ENCODE measurements at regions not wholly inside any gene's neighbourhood (a gene's known extent, or its start where the extent isn't known, plus 50 kb on each side); places are given as distances from the start of the nearest gene placed in this dataset.
"Not testable (repeated sequence)": the region's sequence is repeated elsewhere in the genome, so short reads cannot be mapped to it uniquely, and the experiment has no call there.

- no peaks in the 10 kb centered on the region for H3K9me3 Mint-ChIP-seq
- Histone ChIP-seq H3K27ac (ENCODE audit: low read depth, low read length) (no peak overlapping the region), H3K4me1 (ENCODE audit: insufficient read depth, low read length) (no peaks in the 10 kb centered on the region), H3K9me3 (ENCODE audit: low read length) (no peaks in the 10 kb centered on the region), H3K36me3 (ENCODE audit: insufficient read depth, low read length) (no peaks in the 10 kb centered on the region), H3K4me3 (ENCODE audit: low read length) (no peak overlapping the region), H3K27me3 (ENCODE audit: insufficient read depth, low read length, poor library complexity, severe bottlenecking) (no peaks in the 10 kb centered on the region)
- POLR2A ChIA-PET = no interaction called here
- no peaks in the 10 kb centered on the region for H3K36me3 Mint-ChIP-seq
- DNase-seq = no peak
- H3K4me1 Mint-ChIP-seq = no peaks in the 10 kb centered on the region
- no peak overlapping the region for H3K27ac Mint-ChIP-seq
- CTCF ChIA-PET = no interaction called here
- H3K27me3 Mint-ChIP-seq = peaks cover under 1 to 4% of the 10 kb centered on the region in 2 donors
- no peak overlapping the region for H3K4me3 Mint-ChIP-seq
Measured at GRCh38 chr5:101080462-101081240, 177.6 kb upstream of the ST8SIA4 start.

DNA sequence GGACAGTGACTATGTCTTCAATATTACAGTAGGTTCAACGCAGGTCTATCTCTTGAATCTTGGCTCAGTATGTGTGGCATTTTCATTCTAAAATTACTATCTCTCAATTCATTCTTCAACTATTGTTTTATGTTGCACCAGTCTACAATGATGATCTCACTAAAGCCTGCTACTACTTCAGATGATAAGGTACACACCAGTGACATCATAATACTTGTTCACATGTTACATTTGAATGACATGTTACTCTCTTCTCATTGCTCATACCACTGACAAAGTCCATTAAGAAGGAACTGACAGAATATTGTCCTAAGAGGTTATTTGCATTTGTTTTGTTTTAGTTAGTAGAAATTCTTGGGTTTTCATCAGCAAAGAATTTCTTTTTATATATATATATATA, 165.2 kb upstream of the ST8SIA4 start:
- Mint-ChIP-seq H3K4me3 (no peak overlapping the region), H3K4me1 (no peaks in the 10 kb centered on the region), H3K27me3 (peaks cover 2 to 5% of the 10 kb centered on the region in 2 donors)

DNA sequence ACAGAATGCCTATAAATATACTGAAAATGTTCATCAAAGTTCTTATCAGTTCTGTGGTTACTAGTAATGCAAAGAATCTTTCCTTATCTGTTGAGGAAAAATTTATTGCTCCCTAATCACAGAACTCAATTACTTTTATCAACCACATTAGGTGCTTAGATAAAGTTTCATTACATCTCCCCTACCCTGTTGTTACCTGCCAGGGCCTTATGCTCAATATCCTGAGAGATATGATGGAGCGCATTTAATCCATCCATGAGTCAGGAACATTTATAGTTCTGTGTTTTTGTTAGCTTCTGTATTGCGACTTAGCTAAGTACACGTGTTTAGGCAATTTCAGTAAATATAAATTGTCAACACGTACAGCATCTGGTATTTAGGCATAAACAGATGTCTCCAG, 164.3 kb upstream of the ST8SIA4 start:
- Mint-ChIP-seq H3K27me3 (peaks cover 3 to 8% of the 10 kb centered on the region in 2 donors), H3K4me1 (no peaks in the 10 kb centered on the region), H3K36me3 (peaks cover 0 to 5% (median 0%) of the 10 kb centered on the region in 3 donors), H3K9me3 (peaks cover 7 to 16% (median 11%) of the 10 kb centered on the region in 5 donors), H3K4me3 (no peak overlapping the region), H3K27ac (no peak overlapping the region)
- H3K4me1 ChIP-seq (ENCODE audit: insufficient read depth, low read length) = no peaks in the 10 kb centered on the region
- no peaks in the 10 kb centered on the region for H3K36me3 ChIP-seq (ENCODE audit: insufficient read depth, low read length)
- ChIA-PET POLR2A (no interaction called here), CTCF (no interaction called here)
- DNase-seq = no peak
- no peak overlapping the region for H3K4me3 ChIP-seq (ENCODE audit: low read length)
- no peaks in the 10 kb centered on the region for H3K9me3 ChIP-seq (ENCODE audit: low read length)
- no peak overlapping the region for H3K27ac ChIP-seq (ENCODE audit: low read depth, low read length)
- no peaks in the 10 kb centered on the region for H3K27me3 ChIP-seq (ENCODE audit: insufficient read depth, low read length, poor library complexity, severe bottlenecking)

More for the DNA sequence above, 165.2 kb upstream of the ST8SIA4 start:
- no peaks in the 10 kb centered on the region for H3K4me1 ChIP-seq (ENCODE audit: insufficient read depth, low read length)
- DNase-seq = no peak
- H3K9me3 ChIP-seq (ENCODE audit: low read length) = no peaks in the 10 kb centered on the region
- no peak overlapping the region for H3K27ac ChIP-seq (ENCODE audit: low read depth, low read length)
- H3K36me3 ChIP-seq (ENCODE audit: insufficient read depth, low read length) = no peaks in the 10 kb centered on the region
- H3K9me3 Mint-ChIP-seq = peaks cover 1 to 8% (median 2%) of the 10 kb centered on the region in 5 donors
- no peak overlapping the region for H3K27ac Mint-ChIP-seq
- H3K27me3 ChIP-seq (ENCODE audit: insufficient read depth, low read length, poor library complexity, severe bottlenecking) = no peaks in the 10 kb centered on the region
- peaks cover 0 to 1% (median 0%) of the 10 kb centered on the region in 3 donors for H3K36me3 Mint-ChIP-seq
- ChIA-PET CTCF (no interaction called here), POLR2A (no interaction called here)
- no peak overlapping the region for H3K4me3 ChIP-seq (ENCODE audit: low read length)

DNA sequence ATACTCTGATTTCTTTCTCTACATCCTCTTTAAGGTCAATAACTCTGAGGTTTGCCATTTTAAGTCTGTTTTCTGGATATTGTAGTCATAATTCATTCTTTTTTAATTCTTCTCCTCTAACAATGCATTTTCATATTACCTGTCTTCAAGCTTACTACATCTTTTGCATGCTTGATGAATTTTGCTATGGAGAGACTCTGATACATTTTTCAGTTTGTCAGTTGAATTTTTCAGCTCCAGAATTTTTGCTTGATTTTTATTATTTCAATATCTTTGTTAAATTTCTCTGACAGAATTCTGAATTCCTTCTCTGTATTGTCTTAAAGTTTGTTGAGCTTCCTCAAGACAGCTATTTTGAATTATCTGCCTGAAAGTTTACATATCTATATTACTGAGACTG, 159.8 kb upstream of the ST8SIA4 start:
- peaks cover 0 to 5% (median 0%) of the 10 kb centered on the region in 3 donors for H3K36me3 Mint-ChIP-seq
- no peak overlapping the region for H3K4me3 ChIP-seq (ENCODE audit: low read length)
- H3K4me3 Mint-ChIP-seq = no peak overlapping the region
- no peaks in the 10 kb centered on the region for H3K27me3 ChIP-seq (ENCODE audit: insufficient read depth, low read length, poor library complexity, severe bottlenecking)
- H3K9me3 ChIP-seq (ENCODE audit: low read length) = no peaks in the 10 kb centered on the region
- DNase-seq = no peak
- no peaks in the 10 kb centered on the region for H3K36me3 ChIP-seq (ENCODE audit: insufficient read depth, low read length)
- peaks cover 9 to 27% (median 16%) of the 10 kb centered on the region in 5 donors for H3K9me3 Mint-ChIP-seq
- H3K27me3 Mint-ChIP-seq = peaks cover 2 to 17% of the 10 kb centered on the region in 2 donors
- no peak overlapping the region for H3K27ac Mint-ChIP-seq
- POLR2A ChIA-PET = no interaction called here
- no peak overlapping the region for H3K27ac ChIP-seq (ENCODE audit: low read depth, low read length)
- H3K4me1 Mint-ChIP-seq = no peaks in the 10 kb centered on the region
- CTCF ChIA-PET = no interaction called here
- no peaks in the 10 kb centered on the region for H3K4me1 ChIP-seq (ENCODE audit: insufficient read depth, low read length)

- no peak for DNase-seq
- ChIA-PET CTCF (no interaction called here), POLR2A (no interaction called here)
Measured at GRCh38 chr5:101047181-101047580, 144.1 kb upstream of the ST8SIA4 start.

DNA sequence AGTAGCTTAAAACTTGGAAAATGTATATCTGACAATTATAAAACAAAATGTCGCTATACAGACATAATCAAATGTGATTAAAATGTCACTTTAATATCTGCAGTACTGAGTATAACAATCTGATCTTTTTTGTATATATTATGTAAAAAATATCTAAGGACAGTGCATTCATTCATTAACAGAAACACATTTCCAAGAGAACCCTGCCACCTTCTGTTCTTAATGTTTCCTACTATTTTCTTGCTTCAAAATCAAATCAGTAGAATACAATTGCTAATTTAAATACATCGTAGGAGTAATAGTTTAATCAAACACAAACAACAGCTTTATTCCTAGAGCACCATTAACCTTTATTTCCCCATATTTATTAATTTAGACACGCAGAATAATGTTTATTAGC, 142.6 kb upstream of the ST8SIA4 start:
- Histone ChIP-seq H3K27me3 (ENCODE audit: insufficient read depth, low read length, poor library complexity, severe bottlenecking) (no peaks in the 10 kb centered on the region), H3K27ac (ENCODE audit: low read depth, low read length) (no peak overlapping the region), H3K9me3 (ENCODE audit: low read length) (no peaks in the 10 kb centered on the region), H3K4me1 (ENCODE audit: insufficient read depth, low read length) (peaks cover 5% of the 10 kb centered on the region), H3K36me3 (ENCODE audit: insufficient read depth, low read length) (no peaks in the 10 kb centered on the region), H3K4me3 (ENCODE audit: low read length) (no peak overlapping the region)
- ChIA-PET POLR2A (no interaction called here), CTCF (interaction anchor here (0.8 kb wide), 1 partner anchor 146 kb away, joined by 3 read pairs; no protein-coding TSS in a partner anchor)
- Mint-ChIP-seq H3K27me3 (peaks cover 0 to 7% of the 10 kb centered on the region in 2 donors), H3K36me3 (no peaks in the 10 kb centered on the region), H3K9me3 (no peaks in the 10 kb centered on the region), H3K4me3 (no peak overlapping the region), H3K27ac (no peak overlapping the region), H3K4me1 (peaks cover 0 to 8% (median 7%) of the 10 kb centered on the region in 3 donors)
- peak in 1 of 5 donors; percentile 5 for DNase-seq

More at GRCh38 chr5:101047181-101047580, 144.1 kb upstream of the ST8SIA4 start:
- peaks cover 0 to 7% of the 10 kb centered on the region in 2 donors for H3K27me3 Mint-ChIP-seq
- H3K27me3 ChIP-seq (ENCODE audit: insufficient read depth, low read length, poor library complexity, severe bottlenecking) = no peaks in the 10 kb centered on the region
- no peaks in the 10 kb centered on the region for H3K9me3 Mint-ChIP-seq
- no peak overlapping the region for H3K27ac ChIP-seq (ENCODE audit: low read depth, low read length)
- no peak overlapping the region for H3K4me3 ChIP-seq (ENCODE audit: low read length)
- peaks cover 5% of the 10 kb centered on the region for H3K4me1 ChIP-seq (ENCODE audit: insufficient read depth, low read length)
- no peaks in the 10 kb centered on the region for H3K9me3 ChIP-seq (ENCODE audit: low read length)
- no peak overlapping the region for H3K4me3 Mint-ChIP-seq
- no peaks in the 10 kb centered on the region for H3K36me3 Mint-ChIP-seq
- peak overlapping the region in 2 of 8 donors; percentile 38 for H3K27ac Mint-ChIP-seq
- H3K4me1 Mint-ChIP-seq = peaks cover 0 to 8% (median 7%) of the 10 kb centered on the region in 3 donors
- no peaks in the 10 kb centered on the region for H3K36me3 ChIP-seq (ENCODE audit: insufficient read depth, low read length)

DNA sequence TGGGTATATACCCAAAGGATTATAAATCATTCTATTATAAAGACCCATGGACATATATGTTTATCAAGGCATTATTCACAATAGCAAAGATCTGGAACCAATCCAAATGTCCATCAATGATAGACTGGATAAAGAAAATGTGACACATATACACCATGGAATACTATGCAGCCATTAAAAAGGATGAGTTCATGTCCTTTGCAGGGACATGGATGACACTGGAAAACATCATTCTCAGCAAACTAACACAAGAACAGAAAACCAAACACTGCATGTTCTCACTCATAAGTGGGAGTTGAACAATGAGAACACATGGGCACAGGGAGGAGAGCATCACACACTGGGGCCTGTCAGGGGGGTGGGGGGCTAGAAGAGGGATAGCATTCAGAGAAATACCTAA, 136.9 kb upstream of the ST8SIA4 start:
- H3K4me1 Mint-ChIP-seq; DNase-seq; POLR2A ChIA-PET; H3K36me3 ChIP-seq (ENCODE audit: insufficient read depth, low read length); H3K4me1 ChIP-seq (ENCODE audit: insufficient read depth, low read length); H3K27ac Mint-ChIP-seq; H3K4me3 Mint-ChIP-seq; CTCF ChIA-PET; H3K36me3 Mint-ChIP-seq; H3K9me3 Mint-ChIP-seq; H3K27me3 ChIP-seq (ENCODE audit: insufficient read depth, low read length, poor library complexity, severe bottlenecking); H3K27ac ChIP-seq (ENCODE audit: low read depth, low read length); H3K4me3 ChIP-seq (ENCODE audit: low read length); H3K9me3 ChIP-seq (ENCODE audit: low read length): not testable (repeated sequence)
- H3K27me3 Mint-ChIP-seq = peaks cover 1 to 14% of the 10 kb centered on the region in 2 donors

DNA sequence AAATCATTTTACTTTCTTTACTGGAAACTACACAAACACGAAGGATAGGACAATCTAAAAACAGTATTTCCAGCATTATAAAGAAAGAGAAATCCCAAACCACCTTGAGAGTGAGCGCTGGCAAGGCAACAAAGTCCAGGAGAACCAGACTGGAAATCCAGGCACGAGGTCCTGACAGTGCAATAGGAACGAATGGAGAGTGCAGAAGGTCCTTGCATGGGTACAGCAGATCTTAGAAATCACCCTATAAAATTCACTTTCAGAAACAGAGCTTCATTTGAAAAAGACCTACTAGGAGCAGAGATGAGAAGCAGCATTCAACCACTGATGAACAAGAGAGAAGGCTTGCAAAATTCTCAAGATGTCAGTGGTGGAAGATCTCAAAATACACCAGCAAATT, 133.7 kb upstream of the ST8SIA4 start:
- ChIA-PET CTCF (no interaction called here), POLR2A (no interaction called here)
- Mint-ChIP-seq H3K27ac (peak overlapping the region in 2 of 8 donors; percentile 15 to 32), H3K9me3 (peaks cover 0 to 4% (median 0%) of the 10 kb centered on the region in 5 donors), H3K27me3 (peaks cover 1 to 7% of the 10 kb centered on the region in 2 donors), H3K36me3 (no peaks in the 10 kb centered on the region), H3K4me3 (no peak overlapping the region), H3K4me1 (no peaks in the 10 kb centered on the region)
- H3K4me3 ChIP-seq (ENCODE audit: low read length) = no peak overlapping the region
- no peak for DNase-seq
- no peaks in the 10 kb centered on the region for H3K9me3 ChIP-seq (ENCODE audit: low read length)
- no peak overlapping the region for H3K27ac ChIP-seq (ENCODE audit: low read depth, low read length)
- H3K27me3 ChIP-seq (ENCODE audit: insufficient read depth, low read length, poor library complexity, severe bottlenecking) = no peaks in the 10 kb centered on the region
- H3K4me1 ChIP-seq (ENCODE audit: insufficient read depth, low read length) = no peaks in the 10 kb centered on the region
- H3K36me3 ChIP-seq (ENCODE audit: insufficient read depth, low read length) = no peaks in the 10 kb centered on the region

Data from CD8-positive, alpha-beta memory T cell (primary cell).